Sigmoid colon (tissue), 4 donors: ENCODE measurements at regions not wholly inside any gene's neighbourhood (a gene's known extent, or its start where the extent isn't known, plus 50 kb on each side); places are given as distances from the start of the nearest gene placed in this dataset.

Experiments used
- CTCF ChIP-seq, 4 experiments: fragments of 450-650 bp in 3 of 4; fragments of 200-600 bp in 1 of 4; IDR thresholded peaks; one replicate each; pipeline ENCODE4 v1.5.1; 2016 to 2019; ENCODE audit warnings: antibody characterized with exemption in 4 of 4, mild to moderate bottlenecking in 3 of 4, moderate library complexity in 2 of 4
- EP300 ChIP-seq, 4 donors: sonication (generic); formaldehyde crosslinking; IDR thresholded peaks; one replicate each; pipeline ENCODE4 v1.6.1; 2017; ENCODE audit warnings: antibody characterized with exemption in 4 of 4
- POLR2A ChIP-seq, 2 donors: fragments of 450-650 bp; IDR thresholded peaks; one replicate each; pipeline ENCODE4 v1.6.1; 2016; ENCODE audit warnings: antibody characterized with exemption in 2 of 2, mild to moderate bottlenecking in 2 of 2, moderate library complexity in 2 of 2
- POLR2AphosphoS5 ChIP-seq, 4 donors: sonication (generic); formaldehyde crosslinking; IDR thresholded peaks; one replicate each; pipeline ENCODE4 v1.6.1; 2017; ENCODE audit warnings: antibody characterized with exemption in 4 of 4

GRCh38 chr13:53601113-53601512 lies 572.5 kb downstream of the OLFM4 start:
- no peak for TF ChIP-seq CTCF (IDR thresholded peaks at IDR 0.05)
- no peak for TF ChIP-seq POLR2A (IDR thresholded peaks at IDR 0.05)
- TF ChIP-seq POLR2AphosphoS5 (IDR thresholded peaks at IDR 0.05), result no peak
- TF ChIP-seq EP300 (IDR thresholded peaks at IDR 0.05), result no peak
